GM21526 (cell line): ENCODE measurements at regions not wholly inside any gene's neighbourhood (a gene's known extent, or its start where the extent isn't known, plus 50 kb on each side); places are given as distances from the start of the nearest gene placed in this dataset.

Source experiments
- ATAC-seq: cut with Tn5 transposase; IDR thresholded peaks from one replicate; pipeline ENCODE4 v1.9.1; 2021; ENCODE audit warnings: moderate library complexity; ENCODE audit not compliant: unreplicated experiment, low FRiP score

GRCh38 chr12:115172521-115172920 is 488.5 kb upstream of the TBX3 start:
- ATAC-seq: no peak

GRCh38 chr12:115169981-115170380 is 486.0 kb upstream of the TBX3 start:
- ATAC-seq: no peak

GRCh38 chr12:115166698-115167315 is 482.8 kb upstream of the TBX3 start:
- ATAC-seq: no peak

GRCh38 chr12:115163710-115164109 is 479.7 kb upstream of the TBX3 start:
- no peak for ATAC-seq

GRCh38 chr12:115160271-115161128 is 476.5 kb upstream of the TBX3 start:
- no peak for ATAC-seq

GRCh38 chr12:115158816-115159215 is 474.8 kb upstream of the TBX3 start:
- ATAC-seq: no peak

GRCh38 chr12:115155665-115156645 is 472.0 kb upstream of the TBX3 start:
- no peak for ATAC-seq

GRCh38 chr12:115149685-115150378 is 465.9 kb upstream of the TBX3 start:
- no peak for ATAC-seq

GRCh38 chr12:115149279-115149678 is 465.3 kb upstream of the TBX3 start:
- no peak for ATAC-seq

GRCh38 chr12:115147916-115148315 is 463.9 kb upstream of the TBX3 start:
- ATAC-seq: no peak

- ATAC-seq: no peak
Measured at GRCh38 chr12:115146453-115146852, 462.5 kb upstream of the TBX3 start.

GRCh38 chr12:115144425-115144824 is 460.4 kb upstream of the TBX3 start:
- no peak for ATAC-seq

GRCh38 chr12:115140981-115141655 is 457.1 kb upstream of the TBX3 start:
- ATAC-seq: no peak

- ATAC-seq: no peak
Measured at GRCh38 chr12:115137812-115138521, 454.0 kb upstream of the TBX3 start.

- ATAC-seq: no peak
Measured at GRCh38 chr12:115135800-115136211, 451.8 kb upstream of the TBX3 start.

- no peak for ATAC-seq
Measured at GRCh38 chr12:115134298-115134697, 450.3 kb upstream of the TBX3 start.

GRCh38 chr12:115132905-115133304 is 448.9 kb upstream of the TBX3 start:
- no peak for ATAC-seq

- ATAC-seq: no peak
Measured at GRCh38 chr12:115132145-115132544, 448.2 kb upstream of the TBX3 start.

GRCh38 chr12:115129727-115130126 is 445.8 kb upstream of the TBX3 start:
- no peak for ATAC-seq
